ENCODE measurements at regions not wholly inside any gene's neighbourhood (a gene's known extent, or its start where the extent isn't known, plus 50 kb on each side); places are given as distances from the start of the nearest gene placed in this dataset.
A peak's percentile ranks its signal among the peaks of the same experiment; 100 is the strongest.

- TF ChIP-seq CTCF (IDR thresholded peaks at IDR 0.05), result no peak
- no peak for TF ChIP-seq POLR2A (IDR thresholded peaks at IDR 0.05)
- ATAC-seq (peak in 3 of 4 donors; percentile 38 to 57 (median 51)), DNase-seq (peak in 2 of 5 donors; percentile 30 to 64)
- peaks cover 0 to 6% (median 0%) of the 10 kb centered on the region in 9 donors for H3K27me3 ChIP-seq
- intact Hi-C loops (cut with DNase I), result no loop called here
- no peaks in the 10 kb centered on the region for H3K9me3 ChIP-seq
- no peak overlapping the region for H3K4me3 ChIP-seq
- no peaks in the 10 kb centered on the region for H3K36me3 ChIP-seq
- 37 to 48% (median 42%) methylated on average over 11 of the region's 11 CpGs for WGBS, 4 donors
- peaks cover 0 to 13% (median 0%) of the 10 kb centered on the region in 12 donors for H3K4me1 ChIP-seq
- H3K27ac ChIP-seq, result peak overlapping the region in 1 of 12 donors; percentile 30
Measured at GRCh38 chr10:128297709-128298378, 171.6 kb upstream of the MKI67 start.

GRCh38 chr10:128298587-128298986 is 172.4 kb upstream of the MKI67 start:
- WGBS, 4 donors, result 49 to 62% (median 58%) methylated on average over 4 of the region's 4 CpGs
- H3K4me1 ChIP-seq, result peaks cover 0 to 13% (median 0%) of the 10 kb centered on the region in 12 donors
- H3K4me3 ChIP-seq, result no peak overlapping the region
- DNase-seq, result no peak
- intact Hi-C loops (cut with DNase I), result no loop called here
- no peaks in the 10 kb centered on the region for H3K9me3 ChIP-seq
- TF ChIP-seq POLR2A (IDR thresholded peaks at IDR 0.05), result no peak
- no peak for TF ChIP-seq CTCF (IDR thresholded peaks at IDR 0.05)
- H3K27me3 ChIP-seq, result peaks cover 0 to 7% (median 0%) of the 10 kb centered on the region in 9 donors
- H3K27ac ChIP-seq, result no peak overlapping the region
- H3K36me3 ChIP-seq, result no peaks in the 10 kb centered on the region
- ATAC-seq, result no peak

- WGBS, 4 donors, result 58 to 71% (median 64%) methylated on average over 13 of the region's 13 CpGs
- Histone ChIP-seq H3K27me3 (peaks cover 0 to 15% (median 0%) of the 10 kb centered on the region in 9 donors), H3K9me3 (no peaks in the 10 kb centered on the region), H3K4me1 (peaks cover 0 to 13% (median 0%) of the 10 kb centered on the region in 12 donors), H3K27ac (no peak overlapping the region), H3K4me3 (no peak overlapping the region), H3K36me3 (no peaks in the 10 kb centered on the region)
- DNase-seq (no peak), ATAC-seq (no peak)
- intact Hi-C loops (cut with DNase I), result no loop called here
- TF ChIP-seq CTCF (IDR thresholded peaks at IDR 0.05) (no peak), POLR2A (IDR thresholded peaks at IDR 0.05) (no peak)
Measured at GRCh38 chr10:128300290-128300824, 174.1 kb upstream of the MKI67 start.

GRCh38 chr10:128301051-128301450 is 174.8 kb upstream of the MKI67 start:
- WGBS, 4 donors, result 69 to 75% (median 73%) methylated on average over 5 of the region's 5 CpGs
- Histone ChIP-seq H3K27ac (no peak overlapping the region), H3K9me3 (no peaks in the 10 kb centered on the region), H3K4me3 (no peak overlapping the region), H3K4me1 (peaks cover 0 to 13% (median 0%) of the 10 kb centered on the region in 12 donors), H3K27me3 (peaks cover 0 to 15% (median 0%) of the 10 kb centered on the region in 9 donors), H3K36me3 (no peaks in the 10 kb centered on the region)
- intact Hi-C loops (cut with DNase I), result no loop called here
- ATAC-seq (no peak), DNase-seq (no peak)
- no peak for TF ChIP-seq POLR2A (IDR thresholded peaks at IDR 0.05)
- TF ChIP-seq CTCF (IDR thresholded peaks at IDR 0.05), result no peak
